RPMI8226 (cell line): ENCODE measurements at regions not wholly inside any gene's neighbourhood (a gene's known extent, or its start where the extent isn't known, plus 50 kb on each side); places are given as distances from the start of the nearest gene placed in this dataset.
"Not testable (repeated sequence)": the region's sequence is repeated elsewhere in the genome, so short reads cannot be mapped to it uniquely, and the experiment has no call there.

Experiments used
- DNase-seq: peaks from one replicate; pipeline ENCODE4 v3.0.0-alpha.2; 2015

- not testable (repeated sequence) for DNase-seq
Observed at GRCh38 chr4:42288876-42289275, 108.4 kb upstream of the SHISA3 start.

DNA sequence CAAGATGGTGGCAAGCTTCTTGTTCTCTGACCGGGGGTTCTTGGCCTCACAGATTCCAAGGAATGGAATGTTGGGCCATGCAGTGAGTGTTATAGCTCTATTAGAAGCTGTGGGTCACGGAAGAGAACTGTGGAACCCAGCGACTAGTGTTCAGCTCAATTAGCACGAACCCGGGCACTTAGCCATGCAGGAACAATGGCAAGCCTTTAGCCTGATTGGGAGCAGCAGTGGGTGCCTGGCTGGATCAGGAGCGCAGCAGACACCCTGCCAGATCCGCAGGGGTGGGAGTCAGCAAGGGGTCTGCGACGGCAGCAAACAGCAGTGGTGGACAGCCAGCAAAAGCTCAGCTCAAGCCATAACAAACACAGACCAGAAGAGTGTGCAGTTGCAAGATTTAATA lies 105.1 kb upstream of the SHISA3 start:
- DNase-seq: not testable (repeated sequence)

GRCh38 chr4:42293967-42294813 lies 103.1 kb upstream of the SHISA3 start:
- DNase-seq: no peak

GRCh38 chr4:42296196-42296595 lies 101.1 kb upstream of the SHISA3 start:
- no peak for DNase-seq

DNA sequence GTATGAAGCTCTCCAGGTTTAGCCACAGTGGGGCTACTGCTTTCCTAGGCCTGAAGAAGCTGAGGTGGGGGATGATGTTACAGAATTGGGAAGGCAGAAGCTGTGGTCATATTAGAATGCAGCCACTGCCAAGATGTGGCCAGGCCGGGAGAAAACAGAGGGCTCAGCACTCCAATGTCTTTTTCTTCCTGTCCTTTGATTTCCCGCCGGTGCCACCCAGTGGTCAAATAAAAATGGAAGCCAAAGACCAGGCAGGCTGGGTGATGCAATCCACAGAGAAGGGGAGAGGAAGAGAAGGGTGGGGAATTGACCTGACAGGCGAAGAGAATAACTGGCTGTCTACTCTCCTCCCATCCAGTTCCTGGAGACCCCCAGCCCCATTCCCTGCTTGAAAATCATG lies 94.9 kb upstream of the SHISA3 start:
- DNase-seq: peak; percentile 24

GRCh38 chr4:42306221-42307109 lies 90.8 kb upstream of the SHISA3 start:
- DNase-seq: no peak

GRCh38 chr4:42308247-42308646 lies 89.0 kb upstream of the SHISA3 start:
- DNase-seq: no peak

DNA sequence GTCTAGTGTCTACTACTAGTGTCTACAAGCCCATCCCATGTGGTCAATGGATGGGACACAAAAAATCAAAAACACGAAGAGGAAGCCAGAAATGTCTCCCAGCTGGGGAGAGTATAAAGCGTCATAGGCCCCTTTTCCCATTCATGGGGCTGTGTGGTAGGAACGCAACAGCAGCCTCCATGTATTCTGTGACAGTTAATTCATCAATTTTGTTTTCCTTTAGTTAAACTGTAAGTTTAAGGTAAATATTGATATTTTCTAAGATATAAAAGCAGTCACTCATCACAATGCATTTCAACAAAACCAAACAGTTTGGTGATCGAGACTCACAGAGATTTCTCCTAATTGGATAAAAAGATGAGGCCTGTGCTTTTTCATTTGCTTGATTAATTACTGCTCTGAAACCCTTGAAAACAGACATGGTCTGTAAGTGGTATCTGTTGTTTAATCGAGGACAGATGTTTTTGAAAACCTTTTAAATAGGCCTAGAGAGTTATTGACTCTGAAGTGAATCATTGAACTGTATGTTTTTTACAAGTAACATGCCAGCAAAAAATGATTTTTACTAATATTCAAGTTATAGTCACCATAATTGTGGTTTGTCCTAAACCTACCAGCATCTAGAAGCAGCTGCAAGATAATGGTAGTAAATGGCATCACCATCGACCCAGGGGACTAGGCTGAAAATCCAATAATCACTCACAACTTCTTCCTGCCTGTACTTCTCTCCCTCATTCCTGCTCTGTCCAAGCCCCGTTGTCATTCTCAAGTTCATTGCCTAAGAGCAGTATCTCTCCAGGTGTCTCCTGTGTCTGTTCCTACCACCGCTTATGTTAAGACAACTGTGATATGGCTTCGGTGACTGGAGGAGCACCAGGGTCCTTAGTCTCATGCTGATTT lies 87.7 kb upstream of the SHISA3 start:
- DNase-seq: no peak

GRCh38 chr4:42310358-42310757 lies 86.9 kb upstream of the SHISA3 start:
- no peak for DNase-seq

GRCh38 chr4:42310806-42311205 lies 86.5 kb upstream of the SHISA3 start:
- DNase-seq: no peak

DNA sequence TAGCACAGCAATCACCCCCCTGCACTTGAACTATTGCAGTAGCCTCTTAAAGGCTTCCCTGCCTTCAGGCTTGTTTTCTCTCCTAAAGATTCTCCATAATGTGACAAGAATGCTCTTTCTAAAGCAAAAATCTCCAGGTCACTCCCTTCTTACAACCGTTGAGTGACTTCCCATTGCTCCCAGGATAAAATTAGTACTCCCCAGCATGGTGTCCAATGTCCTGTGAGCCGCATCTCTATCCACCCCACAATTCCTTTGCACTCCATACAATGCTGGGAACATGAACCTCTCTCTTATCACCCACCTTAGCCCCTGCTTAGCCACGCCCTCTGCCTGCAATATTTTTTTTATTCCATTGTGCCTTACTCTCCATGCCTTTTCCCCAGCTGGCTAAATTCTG lies 85.7 kb upstream of the SHISA3 start:
- no peak for DNase-seq

DNA sequence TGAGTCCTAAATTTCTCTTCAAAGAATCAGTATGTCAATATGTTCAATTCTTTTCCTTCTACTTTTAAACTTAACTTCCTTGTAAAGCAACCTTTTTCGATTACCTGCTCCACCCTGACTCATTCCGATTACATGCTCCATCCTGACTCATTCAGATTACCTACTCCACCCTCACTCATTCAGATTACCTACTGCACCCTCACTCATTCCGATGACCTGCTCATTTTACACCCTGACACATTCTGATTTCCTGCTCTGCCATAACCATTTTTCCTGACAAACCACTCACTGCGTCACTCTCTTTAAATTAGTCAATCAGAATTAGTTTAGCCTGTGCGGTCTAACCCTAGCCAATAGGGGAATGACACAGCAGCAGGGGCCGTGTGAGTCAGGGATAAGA lies 83.9 kb upstream of the SHISA3 start:
- DNase-seq: not testable (repeated sequence)

- no peak for DNase-seq
Observed at GRCh38 chr4:42313872-42314271, 83.4 kb upstream of the SHISA3 start.

- DNase-seq: no peak
Observed at GRCh38 chr4:42315231-42315630, 82.1 kb upstream of the SHISA3 start.

DNA sequence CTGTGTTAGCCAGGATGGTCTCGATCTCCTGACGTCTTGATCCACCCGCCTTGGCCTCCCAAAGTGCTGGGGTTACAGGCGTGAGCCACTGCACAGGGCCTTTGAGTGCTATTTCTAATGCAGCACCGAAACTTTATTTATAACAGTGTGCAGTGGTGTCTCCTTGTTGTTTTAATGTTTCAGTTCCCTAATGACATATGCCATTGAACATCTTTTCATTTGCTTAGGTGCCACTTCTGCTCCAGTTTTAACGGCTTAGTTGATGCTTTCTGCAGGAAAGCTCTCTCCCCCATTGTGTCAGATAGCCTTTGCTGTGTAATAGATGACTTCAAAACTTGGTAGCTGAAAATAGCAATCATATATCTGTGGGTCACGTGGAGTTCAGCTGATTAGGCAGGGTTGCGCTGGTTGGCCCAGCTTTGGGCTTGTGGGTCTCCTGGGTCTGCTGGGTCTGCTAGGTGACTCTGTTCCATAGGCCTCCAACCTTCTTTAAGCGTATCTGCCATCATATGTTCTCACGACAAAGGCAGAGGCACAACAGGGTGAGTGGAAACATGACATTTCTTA lies 76.4 kb upstream of the SHISA3 start:
- DNase-seq: no peak

DNA sequence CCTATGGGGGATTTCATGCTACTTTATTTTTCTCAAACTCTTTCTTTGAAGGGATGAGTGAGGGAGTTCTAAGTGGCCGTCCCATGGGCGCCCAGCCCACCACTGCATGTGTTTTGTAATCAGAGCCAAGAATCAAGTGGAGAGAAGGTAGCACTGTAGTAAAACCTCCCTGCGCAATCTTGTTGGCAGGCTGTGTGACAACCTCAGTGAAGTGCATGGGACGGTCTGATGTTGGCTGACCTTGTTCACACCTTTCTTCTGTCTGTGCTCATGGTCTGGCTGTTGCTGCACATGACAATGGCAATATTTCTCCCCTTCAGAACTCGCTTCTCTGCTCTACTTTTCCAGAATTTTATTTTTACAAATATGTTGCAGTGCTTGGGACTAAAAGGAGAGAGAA lies 71.2 kb upstream of the SHISA3 start:
- no peak for DNase-seq

DNA sequence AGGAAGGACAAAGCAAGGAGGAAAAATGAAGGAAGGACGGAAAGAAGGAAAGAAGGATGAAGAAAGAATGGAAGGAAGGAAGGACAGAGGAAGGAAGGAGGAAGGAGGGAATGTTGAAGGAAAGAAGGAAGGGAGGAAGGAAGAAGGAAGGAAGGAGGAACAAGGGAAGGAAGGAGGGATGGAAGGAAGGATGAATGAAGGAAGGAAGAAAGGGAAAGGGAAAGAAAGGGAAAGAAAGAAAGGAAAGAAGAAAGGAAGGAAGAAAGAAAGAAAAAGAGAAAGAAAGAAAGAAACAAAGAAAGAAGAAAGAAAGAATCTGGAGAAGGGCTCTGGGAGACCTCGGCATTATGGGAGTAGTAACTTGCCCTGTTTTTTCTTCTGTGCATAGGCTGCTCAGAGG lies 70.8 kb upstream of the SHISA3 start:
- no peak for DNase-seq

DNA sequence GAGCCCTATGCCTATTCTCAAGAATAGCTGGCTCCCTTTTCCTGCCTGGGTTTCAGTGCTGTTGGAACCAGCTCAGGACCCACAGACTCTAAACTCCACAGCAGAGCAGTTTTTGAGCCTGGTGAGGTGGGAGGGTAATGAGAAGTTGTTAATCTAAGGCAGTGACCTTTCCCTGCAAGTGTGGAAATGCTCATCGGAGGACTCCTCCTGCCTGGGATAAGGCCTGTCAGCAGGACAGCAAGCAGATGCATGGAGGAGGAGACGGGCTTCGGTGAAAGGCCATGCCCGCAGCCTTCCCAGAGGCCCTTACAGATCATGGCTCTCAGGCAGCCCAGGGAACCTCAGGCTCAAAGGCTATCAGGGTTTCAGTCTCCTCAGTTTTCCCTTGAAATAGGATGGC lies 70.0 kb upstream of the SHISA3 start:
- DNase-seq: no peak

DNA sequence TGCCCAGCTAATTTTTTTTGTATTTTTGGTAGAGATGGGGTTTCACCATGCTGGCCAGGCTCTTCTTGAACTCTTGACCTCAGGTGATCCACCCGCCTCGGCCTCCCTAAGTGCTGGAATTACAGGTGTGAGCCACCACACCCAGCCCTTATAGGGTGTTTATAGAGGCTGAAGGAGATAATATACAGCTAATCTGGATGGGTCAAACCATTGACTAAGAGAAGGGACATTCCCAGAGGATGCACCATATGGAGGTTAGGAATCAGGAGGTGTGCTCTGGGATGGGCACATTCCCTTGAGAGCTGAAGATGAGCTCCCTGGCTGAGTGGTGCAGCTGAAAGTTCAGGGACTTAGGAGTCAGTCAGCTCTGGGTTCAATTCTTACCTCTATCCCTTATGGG lies 68.3 kb upstream of the SHISA3 start:
- DNase-seq: no peak

- no peak for DNase-seq
Observed at GRCh38 chr4:42329421-42329820, 67.9 kb upstream of the SHISA3 start.

GRCh38 chr4:42330002-42330592 lies 67.2 kb upstream of the SHISA3 start:
- DNase-seq: no peak

DNA sequence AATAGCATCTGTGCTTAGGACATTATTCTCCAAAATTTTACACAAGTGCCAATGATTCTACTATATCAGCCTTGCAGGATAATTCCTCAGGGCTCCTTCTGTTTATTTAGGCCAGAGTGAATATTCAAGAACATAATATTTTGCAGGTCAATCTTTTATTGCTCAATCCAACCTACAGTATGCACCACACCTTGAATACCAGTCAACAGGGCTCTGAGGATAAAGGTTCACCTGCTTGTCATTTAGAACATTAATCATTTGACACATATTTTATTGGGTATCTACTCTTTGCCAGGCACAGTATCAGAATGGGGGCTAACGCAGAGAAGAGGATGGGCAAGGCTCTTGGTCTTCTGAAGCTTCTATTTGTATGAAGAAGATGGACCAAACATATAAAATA lies 66.2 kb upstream of the SHISA3 start:
- no peak for DNase-seq
